ENCODE measurements at regions not wholly inside any gene's neighbourhood (a gene's known extent, or its start where the extent isn't known, plus 50 kb on each side); places are given as distances from the start of the nearest gene placed in this dataset.
A peak's percentile ranks its signal among the peaks of the same experiment; 100 is the strongest.

DNA sequence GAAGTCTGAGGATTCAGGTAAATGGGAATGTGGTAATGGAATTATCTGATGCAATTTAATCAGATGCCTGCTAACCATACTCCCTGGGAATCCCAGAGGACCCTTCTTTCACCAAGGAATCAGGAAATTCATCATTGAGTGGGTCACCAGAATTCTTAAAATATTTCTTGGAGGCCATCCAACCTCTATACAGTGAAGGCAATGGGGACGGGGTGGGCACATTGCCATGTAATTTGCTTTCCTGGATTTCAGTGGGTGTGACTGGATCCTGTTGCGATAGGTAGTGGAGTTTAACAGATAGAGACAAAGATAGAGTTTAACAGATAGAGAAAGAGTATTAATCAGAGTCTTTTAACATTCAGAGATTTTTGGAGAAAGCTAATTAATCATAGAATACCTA is 394.4 kb downstream of the DAD1 start:
- Histone ChIP-seq H3K9me3 (ENCODE audit: insufficient read depth, low read depth) (no peaks in the 10 kb centered on the region), H3K27me3 (ENCODE audit: insufficient read depth, low read depth) (no peaks in the 10 kb centered on the region), H3K9me2 (ENCODE audit: insufficient read depth) (no peaks in the 10 kb centered on the region), H3K79me2 (ENCODE audit: low read depth) (no peaks in the 10 kb centered on the region), H4K20me1 (ENCODE audit: insufficient read depth) (no peaks in the 10 kb centered on the region), H3K27ac (no peak overlapping the region), H3K4me2 (no peak overlapping the region), H2AFZ (no peak overlapping the region; the same call in 1 of the 2 replicates), H3K4me1 (replicated peaks; ENCODE audit: insufficient read depth) (peaks cover 22% of the 10 kb centered on the region), H3F3A (ENCODE audit: insufficient read depth, low read depth) (peaks cover 8% of the 10 kb centered on the region), H3K36me3 (ENCODE audit: low read depth) (no peaks in the 10 kb centered on the region), H3K4me3 (no peak overlapping the region)
- BruUV-seq (replicated peaks) = no TSS peak
- intact Hi-C loops (cut with micrococcal nuclease; ENCODE audit: unreplicated experiment) = no loop called here
- ChIA-PET CTCF (no interaction called here), POLR2A (ENCODE audit: unreplicated experiment) (interaction anchor here (0.6 kb wide), 1 partner anchor 57 kb away, joined by 5 read pairs; no protein-coding TSS in a partner anchor)
- DNase-seq = peak in 1 of 2 experiments; percentile 31
- TF ChIP-seq, protein P1, sequence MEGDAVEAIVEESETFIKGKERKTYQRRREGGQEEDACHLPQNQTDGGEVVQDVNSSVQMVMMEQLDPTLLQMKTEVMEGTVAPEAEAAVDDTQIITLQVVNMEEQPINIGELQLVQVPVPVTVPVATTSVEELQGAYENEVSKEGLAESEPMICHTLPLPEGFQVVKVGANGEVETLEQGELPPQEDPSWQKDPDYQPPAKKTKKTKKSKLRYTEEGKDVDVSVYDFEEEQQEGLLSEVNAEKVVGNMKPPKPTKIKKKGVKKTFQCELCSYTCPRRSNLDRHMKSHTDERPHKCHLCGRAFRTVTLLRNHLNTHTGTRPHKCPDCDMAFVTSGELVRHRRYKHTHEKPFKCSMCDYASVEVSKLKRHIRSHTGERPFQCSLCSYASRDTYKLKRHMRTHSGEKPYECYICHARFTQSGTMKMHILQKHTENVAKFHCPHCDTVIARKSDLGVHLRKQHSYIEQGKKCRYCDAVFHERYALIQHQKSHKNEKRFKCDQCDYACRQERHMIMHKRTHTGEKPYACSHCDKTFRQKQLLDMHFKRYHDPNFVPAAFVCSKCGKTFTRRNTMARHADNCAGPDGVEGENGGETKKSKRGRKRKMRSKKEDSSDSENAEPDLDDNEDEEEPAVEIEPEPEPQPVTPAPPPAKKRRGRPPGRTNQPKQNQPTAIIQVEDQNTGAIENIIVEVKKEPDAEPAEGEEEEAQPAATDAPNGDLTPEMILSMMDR (conservative IDR thresholded peaks at IDR 0.05) = no peak
- TF ChIP-seq EZH2 (IDR thresholded peaks at IDR 0.05; ENCODE audit: low read depth) = no peak

DNA sequence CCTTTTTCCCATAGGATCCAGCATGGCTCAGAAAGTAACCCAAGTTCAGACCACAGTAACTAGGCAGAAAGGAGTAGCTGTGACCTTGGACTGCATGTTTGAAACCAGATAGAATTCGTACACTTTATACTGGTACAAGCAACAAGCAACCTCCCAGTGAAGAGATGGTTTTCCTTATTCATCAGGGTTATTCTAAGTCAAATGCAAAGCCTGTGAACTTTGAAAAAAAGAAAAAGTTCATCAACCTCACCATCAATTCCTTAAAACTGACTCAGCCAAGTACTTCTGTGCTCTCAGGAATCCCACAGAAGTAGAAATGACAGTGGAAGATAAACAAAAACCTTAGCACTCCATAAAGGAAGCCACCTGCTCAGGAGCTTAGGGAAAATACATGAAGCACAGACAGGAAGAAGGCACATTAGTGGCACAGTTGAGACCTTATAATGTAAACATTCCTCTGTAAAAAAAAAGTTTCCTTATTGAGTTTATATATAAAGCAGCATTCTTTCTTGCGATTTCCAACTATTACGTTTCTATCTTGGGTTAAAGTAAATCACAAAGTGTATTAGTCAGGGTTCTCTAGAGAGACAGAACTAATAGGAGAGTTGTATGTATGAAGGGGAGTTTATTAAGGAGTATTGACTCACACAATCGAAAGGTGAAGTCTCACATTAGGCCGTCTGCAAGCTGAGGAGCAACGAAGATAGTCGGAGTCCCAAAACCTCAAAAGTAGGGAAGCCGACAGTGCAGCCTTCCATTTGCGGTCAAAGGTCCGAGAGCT is 398.4 kb downstream of the DAD1 start:
- BruUV-seq (replicated peaks) = no TSS peak
- ChIA-PET CTCF (interaction anchor here (0.9 to 1.1 kb wide), 2 partner anchors 11 to 31 kb away, joined by 3 read pairs; no protein-coding TSS in a partner anchor), POLR2A (ENCODE audit: unreplicated experiment) (interaction anchor here (0.6 kb wide), 1 partner anchor 601 kb away, joined by 5 read pairs; no protein-coding TSS in a partner anchor)
- no peak overlapping the region for H3K4me3 ChIP-seq
- H4K20me1 ChIP-seq (ENCODE audit: insufficient read depth) = no peaks in the 10 kb centered on the region
- H3K9me3 ChIP-seq (ENCODE audit: insufficient read depth, low read depth) = no peaks in the 10 kb centered on the region
- H2AFZ ChIP-seq = 0 out of 2 replicates have a peak overlapping the region, but pooled peaks have one; percentile 71
- peaks cover 23% of the 10 kb centered on the region for H3K4me1 ChIP-seq (replicated peaks; ENCODE audit: insufficient read depth)
- no peaks in the 10 kb centered on the region for H3K79me2 ChIP-seq (ENCODE audit: low read depth)
- peak; percentile 5 to 90 for DNase-seq
- intact Hi-C loops (cut with micrococcal nuclease; ENCODE audit: unreplicated experiment) = no loop called here
- peak overlapping the region; percentile 54 for H3K4me2 ChIP-seq
- no peaks in the 10 kb centered on the region for H3K27me3 ChIP-seq (ENCODE audit: insufficient read depth, low read depth)
- H3K27ac ChIP-seq = peak overlapping the region; percentile 75
- H3K9me2 ChIP-seq (ENCODE audit: insufficient read depth) = no peaks in the 10 kb centered on the region
- TF ChIP-seq EZH2 (IDR thresholded peaks at IDR 0.05; ENCODE audit: low read depth) = no peak
- H3F3A ChIP-seq (ENCODE audit: insufficient read depth, low read depth) = peaks cover 8% of the 10 kb centered on the region
- H3K36me3 ChIP-seq (ENCODE audit: low read depth) = no peaks in the 10 kb centered on the region

DNA sequence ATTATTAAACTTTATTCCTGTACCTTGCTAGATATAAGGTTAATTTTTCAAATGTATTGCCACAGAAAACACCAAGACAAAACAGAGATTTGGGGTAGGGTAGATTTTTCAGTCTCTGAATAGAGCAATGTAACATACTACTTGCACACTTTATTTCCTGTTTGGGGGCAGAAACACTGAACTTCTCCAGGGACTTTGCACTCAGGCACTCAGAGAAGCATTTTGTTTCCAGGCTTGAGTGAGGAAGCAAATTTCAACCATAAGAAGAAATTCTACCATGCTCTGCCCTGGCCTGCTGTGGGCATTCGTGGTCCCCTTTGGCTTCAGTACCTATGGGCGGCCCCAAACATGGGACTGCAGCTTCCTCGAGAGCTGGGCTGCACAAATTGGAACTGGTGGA is 399.1 kb downstream of the DAD1 start:
- Histone ChIP-seq H3K9me2 (ENCODE audit: insufficient read depth) (no peaks in the 10 kb centered on the region), H3K36me3 (ENCODE audit: low read depth) (no peaks in the 10 kb centered on the region), H4K20me1 (ENCODE audit: insufficient read depth) (no peaks in the 10 kb centered on the region), H3F3A (ENCODE audit: insufficient read depth, low read depth) (peaks cover 8% of the 10 kb centered on the region), H3K27ac (peak overlapping the region; percentile 75), H3K79me2 (ENCODE audit: low read depth) (no peaks in the 10 kb centered on the region), H3K4me1 (replicated peaks; ENCODE audit: insufficient read depth) (peaks cover 23% of the 10 kb centered on the region), H3K9me3 (ENCODE audit: insufficient read depth, low read depth) (no peaks in the 10 kb centered on the region), H2AFZ (no peak overlapping the region), H3K4me3 (no peak overlapping the region), H3K4me2 (peak overlapping the region; percentile 54; the same call in 1 of the 2 replicates), H3K27me3 (ENCODE audit: insufficient read depth, low read depth) (no peaks in the 10 kb centered on the region)
- DNase-seq = no peak
- POLR2A ChIA-PET (ENCODE audit: unreplicated experiment) = interaction anchor here (0.5 kb wide), 1 partner anchor 12 kb away, joined by 3 read pairs; no protein-coding TSS in a partner anchor
- no peak for TF ChIP-seq EZH2 (IDR thresholded peaks at IDR 0.05; ENCODE audit: low read depth)
- TF ChIP-seq, protein P1 (conservative IDR thresholded peaks at IDR 0.05) = no peak
- intact Hi-C loops (cut with micrococcal nuclease; ENCODE audit: unreplicated experiment) = no loop called here
- CTCF ChIA-PET = no interaction called here
- no TSS peak for BruUV-seq (replicated peaks)

Data from PC-9 (cell line).